ENCODE measurements at regions not wholly inside any gene's neighbourhood (a gene's known extent, or its start where the extent isn't known, plus 50 kb on each side); places are given as distances from the start of the nearest gene placed in this dataset.

- no peak for TF ChIP-seq POLR2A (IDR thresholded peaks at IDR 0.05)
- TF ChIP-seq CTCF (IDR thresholded peaks at IDR 0.05) = no peak
These were observed 476.8 kb downstream of the GABRG1 start for GRCh38 chr4:45646885-45647590.
